ENCODE measurements at regions not wholly inside any gene's neighbourhood (a gene's known extent, or its start where the extent isn't known, plus 50 kb on each side); places are given as distances from the start of the nearest gene placed in this dataset.

DNA sequence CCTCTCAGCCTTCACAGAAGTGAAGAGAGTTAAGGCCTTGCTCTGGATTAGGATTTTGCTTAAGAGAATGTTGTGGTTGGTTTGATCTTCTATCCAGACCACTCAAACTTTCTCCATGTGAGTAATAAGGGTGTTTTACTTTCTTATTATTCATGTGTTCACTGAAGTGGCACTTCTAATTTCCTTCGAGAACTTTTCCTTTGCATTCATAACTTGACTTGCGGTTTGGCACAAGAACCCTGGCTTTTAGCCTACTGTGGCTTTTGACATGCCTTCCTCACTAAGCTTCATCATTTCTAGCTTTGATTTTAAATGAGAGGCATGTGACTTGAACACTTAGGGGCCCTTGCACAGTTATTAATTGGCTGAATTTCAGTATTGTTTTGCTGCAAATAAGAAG, 166.1 kb upstream of the OPRM1 start:
- H3K27me3 Mint-ChIP-seq, result peaks cover 5% of the 10 kb centered on the region
- POLR2A ChIA-PET, result no interaction called here
- H3K9me3 Mint-ChIP-seq (ENCODE audit: low read depth), result peaks cover 5% of the 10 kb centered on the region
- DNase-seq (peak; percentile 9), ATAC-seq (peak; percentile 58)
- intact Hi-C loops (cut with DNase I, micrococcal nuclease), result no loop called here
- no peaks in the 10 kb centered on the region for H3K4me1 Mint-ChIP-seq
- H3K36me3 Mint-ChIP-seq (ENCODE audit: low read depth), result no peaks in the 10 kb centered on the region
- CTCF ChIA-PET, result interaction anchor here (1.5 to 1.6 kb wide), 3 partner anchors 11 to 74 kb away, joined by 4 read pairs; no protein-coding TSS in a partner anchor
- H3K27ac Mint-ChIP-seq, result no peak overlapping the region
- H3K4me3 Mint-ChIP-seq, result no peak overlapping the region

DNA sequence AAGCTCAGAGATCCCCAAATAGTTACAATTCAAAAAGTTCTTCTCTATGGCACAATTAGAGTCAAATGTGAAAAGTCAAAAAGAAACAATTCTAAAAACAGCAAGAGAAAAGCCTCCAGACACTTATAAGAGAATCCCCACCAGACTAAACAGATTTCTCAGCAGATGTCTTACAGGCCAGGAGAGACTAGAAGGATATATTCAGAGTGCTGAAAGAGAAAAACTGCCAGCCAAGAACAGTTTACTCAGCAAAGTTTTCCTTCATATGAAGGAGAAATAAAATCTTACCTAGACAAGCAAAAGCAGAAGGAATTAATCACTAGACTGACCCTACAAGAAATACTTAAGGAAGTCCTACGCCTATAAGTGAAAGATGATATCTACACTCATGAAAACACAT, 176.1 kb upstream of the OPRM1 start:
- no peaks in the 10 kb centered on the region for H3K9me3 Mint-ChIP-seq (ENCODE audit: low read depth)
- ChIA-PET CTCF (interaction anchor here (1.0 to 1.2 kb wide), 3 partner anchors 9 to 15 kb away, joined by 3 to 4 read pairs (median 3); no protein-coding TSS in a partner anchor), POLR2A (no interaction called here)
- H3K4me1 Mint-ChIP-seq, result no peaks in the 10 kb centered on the region
- intact Hi-C loops (cut with DNase I, micrococcal nuclease), result no loop called here
- H3K27ac Mint-ChIP-seq, result no peak overlapping the region
- peaks cover 3% of the 10 kb centered on the region for H3K27me3 Mint-ChIP-seq
- no peak for ATAC-seq
- no peak for DNase-seq
- H3K4me3 Mint-ChIP-seq, result no peak overlapping the region
- no peaks in the 10 kb centered on the region for H3K36me3 Mint-ChIP-seq (ENCODE audit: low read depth)

DNA sequence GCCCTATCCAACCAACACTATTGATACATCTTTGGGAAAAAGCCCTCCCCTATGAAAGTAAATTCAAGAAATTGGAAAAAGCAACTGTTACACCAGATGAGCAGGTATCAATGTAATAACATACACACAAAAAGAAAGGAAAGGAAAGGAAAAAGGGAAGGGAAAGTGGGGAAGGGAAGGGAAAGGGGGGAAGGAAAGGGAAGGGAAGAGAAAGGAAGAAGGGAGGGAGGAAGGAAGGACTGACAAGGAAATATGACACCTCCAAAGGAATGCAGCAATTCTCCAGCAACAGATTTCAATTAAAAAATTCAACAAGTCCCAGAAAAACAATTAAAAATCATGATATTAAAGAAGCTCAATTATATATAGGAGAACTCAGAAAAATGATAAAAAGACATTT, 176.9 kb upstream of the OPRM1 start:
- no peaks in the 10 kb centered on the region for H3K4me1 Mint-ChIP-seq
- H3K36me3 Mint-ChIP-seq (ENCODE audit: low read depth), result no peaks in the 10 kb centered on the region
- DNase-seq, result no peak
- ChIA-PET CTCF (interaction anchor here (1.0 to 1.2 kb wide), 3 partner anchors 9 to 14 kb away, joined by 3 to 4 read pairs (median 3); no protein-coding TSS in a partner anchor), POLR2A (no interaction called here)
- H3K4me3 Mint-ChIP-seq, result no peak overlapping the region
- H3K9me3 Mint-ChIP-seq (ENCODE audit: low read depth), result no peaks in the 10 kb centered on the region
- no peak for ATAC-seq
- no peak overlapping the region for H3K27ac Mint-ChIP-seq
- H3K27me3 Mint-ChIP-seq, result peaks cover 3% of the 10 kb centered on the region
- intact Hi-C loops (cut with DNase I, micrococcal nuclease), result no loop called here

DNA sequence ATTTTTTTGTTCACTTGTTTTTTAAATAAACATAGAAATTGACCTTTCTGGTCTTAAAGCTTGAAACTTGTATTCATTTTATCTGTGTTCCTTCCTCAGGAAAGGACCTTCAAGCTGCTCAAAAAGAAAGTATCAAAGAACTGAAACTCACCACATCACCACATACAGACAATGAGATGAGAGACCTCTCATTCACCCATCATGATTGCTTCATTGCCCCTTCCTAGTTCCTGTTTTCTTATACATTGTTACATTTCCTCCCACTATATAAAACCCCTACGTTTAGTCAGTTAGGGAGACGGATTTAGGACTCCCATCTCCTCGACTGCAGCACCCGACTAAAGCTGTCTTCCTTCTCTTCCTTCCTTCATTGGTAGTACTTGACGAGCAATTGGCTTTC, 180.5 kb upstream of the OPRM1 start:
- DNase-seq, result no peak
- Mint-ChIP-seq H3K4me3 (no peak overlapping the region), H3K36me3 (ENCODE audit: low read depth) (no peaks in the 10 kb centered on the region), H3K27me3 (peaks cover 3% of the 10 kb centered on the region), H3K9me3 (ENCODE audit: low read depth) (no peaks in the 10 kb centered on the region), H3K4me1 (no peaks in the 10 kb centered on the region), H3K27ac (no peak overlapping the region)
- intact Hi-C loops (cut with DNase I, micrococcal nuclease), result no loop called here
- CTCF ChIA-PET, result interaction anchor here (0.7 kb wide), 1 partner anchor 9 kb away, joined by 3 read pairs; no protein-coding TSS in a partner anchor
- POLR2A ChIA-PET, result no interaction called here
- ATAC-seq, result no peak

DNA sequence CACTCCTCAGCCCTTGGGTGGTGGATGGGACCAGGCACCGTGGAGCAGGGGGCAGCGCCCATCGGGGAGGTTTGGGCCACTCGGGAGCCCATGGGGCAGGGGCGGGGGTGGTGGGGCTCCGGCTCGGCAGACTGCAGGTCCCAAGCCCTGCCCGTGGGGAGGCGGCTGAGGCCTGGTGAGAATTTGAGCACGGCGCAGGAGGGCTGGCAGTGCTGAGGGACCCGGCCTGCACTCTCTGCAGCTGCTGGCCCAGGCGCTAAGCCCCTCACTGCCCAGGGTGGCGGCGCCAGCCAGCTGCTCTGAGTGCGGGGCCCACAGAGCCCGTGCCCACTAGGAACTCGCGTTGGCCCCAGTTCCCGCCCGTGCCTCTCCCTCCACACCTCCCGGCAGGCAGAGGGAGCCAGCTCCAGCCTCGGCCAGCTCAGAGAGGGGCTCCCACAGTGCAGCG, 182.1 kb upstream of the OPRM1 start:
- Mint-ChIP-seq H3K4me3 (no peak overlapping the region), H3K36me3 (ENCODE audit: low read depth) (no peaks in the 10 kb centered on the region), H3K4me1 (no peaks in the 10 kb centered on the region), H3K9me3 (ENCODE audit: low read depth) (no peaks in the 10 kb centered on the region), H3K27me3 (peaks cover 2% of the 10 kb centered on the region), H3K27ac (no peak overlapping the region)
- ChIA-PET POLR2A (no interaction called here), CTCF (interaction anchor here (0.6 to 1.0 kb wide), 3 partner anchors 15 to 389 kb away, joined by 3 to 4 read pairs (median 3); no protein-coding TSS in a partner anchor)
- no peak for DNase-seq
- intact Hi-C loops (cut with DNase I, micrococcal nuclease), result no loop called here
- ATAC-seq, result no peak

DNA sequence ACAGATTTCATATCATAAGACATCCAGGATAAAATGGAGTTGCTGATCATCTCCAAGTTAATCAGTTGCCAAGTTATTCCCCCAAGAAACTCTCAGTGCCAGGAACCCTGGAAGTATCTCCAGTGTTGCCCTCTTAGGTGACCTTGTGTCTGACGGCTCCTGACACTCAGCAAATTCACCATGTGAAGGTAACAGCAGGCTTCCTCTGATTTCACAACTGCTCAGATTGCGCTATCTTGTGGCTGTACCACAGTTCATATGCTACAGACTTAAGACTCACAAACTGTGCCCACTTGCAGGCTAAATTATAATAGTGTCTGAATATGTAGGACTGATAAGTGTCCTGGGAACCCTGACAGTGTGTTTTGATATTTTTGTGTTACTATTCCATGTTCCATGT, 186.6 kb upstream of the OPRM1 start:
- Mint-ChIP-seq H3K27ac (no peak overlapping the region), H3K36me3 (ENCODE audit: low read depth) (no peaks in the 10 kb centered on the region)
- intact Hi-C loops (cut with DNase I, micrococcal nuclease), result no loop called here

DNA sequence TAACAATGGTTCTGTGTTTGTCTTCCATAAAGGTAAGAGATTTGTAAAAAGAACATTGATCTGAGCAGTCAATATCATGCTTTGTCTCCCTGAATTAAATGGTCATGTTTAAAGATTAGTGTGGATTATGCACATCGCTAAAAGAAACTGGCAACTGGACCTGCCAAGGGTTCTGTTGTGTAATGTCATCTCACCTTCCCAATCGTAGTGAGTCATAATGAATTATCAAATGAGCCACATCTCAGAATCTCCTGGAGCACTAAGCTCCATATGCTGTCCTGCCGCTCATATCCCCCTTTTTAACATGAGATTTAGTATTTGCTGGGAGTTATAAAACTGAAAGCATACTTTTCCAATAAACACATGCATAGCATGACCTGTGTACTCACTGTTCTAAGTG, 187.0 kb upstream of the OPRM1 start:
- peaks cover 2% of the 10 kb centered on the region for H3K9me3 Mint-ChIP-seq (ENCODE audit: low read depth)
- CTCF ChIA-PET, result interaction anchor here (1.4 kb wide), 1 partner anchor 11 kb away, joined by 3 read pairs; no protein-coding TSS in a partner anchor
- no peaks in the 10 kb centered on the region for H3K4me1 Mint-ChIP-seq
- H3K27me3 Mint-ChIP-seq, result peaks cover 4% of the 10 kb centered on the region
- POLR2A ChIA-PET, result no interaction called here
- ATAC-seq, result no peak
- H3K4me3 Mint-ChIP-seq, result no peak overlapping the region
- no peaks in the 10 kb centered on the region for H3K36me3 Mint-ChIP-seq (ENCODE audit: low read depth)
- no peak overlapping the region for H3K27ac Mint-ChIP-seq
- intact Hi-C loops (cut with DNase I, micrococcal nuclease), result no loop called here
- no peak for DNase-seq

More for the DNA sequence above, 186.6 kb upstream of the OPRM1 start:
- no peaks in the 10 kb centered on the region for H3K4me1 Mint-ChIP-seq
- ATAC-seq, result no peak
- H3K4me3 Mint-ChIP-seq, result no peak overlapping the region
- peaks cover 2% of the 10 kb centered on the region for H3K9me3 Mint-ChIP-seq (ENCODE audit: low read depth)
- ChIA-PET POLR2A (no interaction called here), CTCF (interaction anchor here (1.4 kb wide), 1 partner anchor 10 kb away, joined by 3 read pairs; no protein-coding TSS in a partner anchor)
- no peak for DNase-seq
- H3K27me3 Mint-ChIP-seq, result peaks cover 4% of the 10 kb centered on the region

DNA sequence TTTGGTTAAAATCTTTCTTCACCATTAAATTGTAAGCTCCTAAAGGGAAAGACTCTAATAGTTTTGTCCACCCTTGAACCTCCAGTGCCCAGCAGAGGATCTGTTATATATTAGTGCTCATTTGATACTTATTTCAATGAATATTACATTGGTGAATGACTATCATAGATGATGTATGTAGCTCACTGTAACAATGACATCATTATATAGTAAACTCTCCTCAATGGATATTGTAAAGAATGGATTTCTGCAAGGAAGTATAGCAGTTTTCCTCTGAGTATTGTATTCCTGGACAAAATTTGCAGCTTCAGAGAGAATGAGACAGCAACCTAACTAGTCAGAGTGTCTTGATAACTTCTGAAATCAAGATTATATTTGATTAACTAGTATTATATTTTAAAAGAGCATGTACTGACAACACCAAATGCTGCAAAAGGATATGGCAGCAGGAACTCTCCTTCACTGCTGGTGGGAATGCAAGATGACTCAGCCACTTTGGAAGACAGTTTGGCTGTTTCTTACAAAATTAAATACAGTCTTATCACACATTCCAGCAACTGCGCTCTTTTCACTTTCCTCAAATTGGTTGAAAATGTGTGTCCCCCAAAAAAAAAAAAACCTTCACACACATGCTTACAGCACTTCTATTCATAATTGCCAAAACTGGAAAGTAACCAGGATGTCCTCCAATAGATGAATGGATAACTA, 189.8 kb upstream of the OPRM1 start:
- peaks cover 7% of the 10 kb centered on the region for H3K27me3 Mint-ChIP-seq
- CTCF ChIA-PET, result interaction anchor here (1.2 to 1.4 kb wide), 2 partner anchors 13 to 118 kb away, joined by 3 read pairs; no protein-coding TSS in a partner anchor
- no peak overlapping the region for H3K4me3 Mint-ChIP-seq

DNA sequence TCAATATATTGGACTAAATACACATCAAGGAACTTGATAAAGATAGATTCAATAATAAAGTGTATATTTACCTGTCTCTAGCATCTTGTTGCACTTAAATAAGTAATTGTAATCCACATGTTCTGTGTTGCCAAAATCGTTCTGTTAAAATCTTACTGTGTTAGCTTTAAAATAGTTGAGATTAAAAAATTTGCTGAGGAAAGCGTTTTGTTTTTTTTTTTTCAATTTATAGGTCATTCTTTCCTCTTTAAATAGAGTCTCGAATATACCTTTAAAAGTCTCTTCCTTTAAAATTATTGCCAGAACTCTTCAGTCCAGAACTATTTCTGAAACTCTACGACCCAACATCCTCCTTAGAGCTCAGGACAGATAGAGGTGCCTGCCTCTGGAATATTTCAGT, 195.6 kb upstream of the OPRM1 start:
- Mint-ChIP-seq H3K9me3 (ENCODE audit: low read depth) (no peaks in the 10 kb centered on the region), H3K27me3 (peaks cover 3% of the 10 kb centered on the region), H3K4me3 (no peak overlapping the region), H3K27ac (no peak overlapping the region), H3K36me3 (ENCODE audit: low read depth) (no peaks in the 10 kb centered on the region), H3K4me1 (no peaks in the 10 kb centered on the region)
- no peak for ATAC-seq
- CTCF ChIA-PET, result no interaction called here
- no peak for DNase-seq
- POLR2A ChIA-PET, result no interaction called here
- intact Hi-C loops (cut with DNase I, micrococcal nuclease), result no loop called here

More for the DNA sequence above, 189.8 kb upstream of the OPRM1 start:
- Mint-ChIP-seq H3K9me3 (ENCODE audit: low read depth) (peaks cover 2% of the 10 kb centered on the region), H3K4me1 (no peaks in the 10 kb centered on the region), H3K36me3 (ENCODE audit: low read depth) (no peaks in the 10 kb centered on the region), H3K27ac (no peak overlapping the region)
- intact Hi-C loops (cut with DNase I, micrococcal nuclease), result no loop called here
- POLR2A ChIA-PET, result no interaction called here
- DNase-seq (no peak), ATAC-seq (no peak)

DNA sequence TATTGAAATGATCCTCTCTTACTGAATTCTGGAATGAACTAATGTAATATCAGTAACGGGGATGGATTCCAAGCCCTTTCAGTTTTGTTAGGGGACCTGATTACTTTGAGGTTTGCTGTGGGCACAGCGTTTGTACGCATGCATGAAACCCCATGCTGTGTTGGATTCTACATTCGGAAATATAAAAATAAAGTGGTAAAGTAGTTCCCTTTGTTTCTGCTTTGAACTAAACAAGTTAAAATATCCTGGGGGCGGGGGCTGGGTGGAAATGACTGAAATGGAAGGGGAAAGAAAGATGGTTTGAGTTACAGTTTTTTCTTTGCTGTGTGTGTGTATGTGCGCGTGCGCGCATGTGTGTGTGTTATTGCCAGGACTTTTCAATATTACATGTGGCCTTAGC, 196.5 kb upstream of the OPRM1 start:
- POLR2A ChIA-PET, result no interaction called here
- peaks cover 3% of the 10 kb centered on the region for H3K27me3 Mint-ChIP-seq
- ATAC-seq (no peak), DNase-seq (no peak)
- H3K4me3 Mint-ChIP-seq, result no peak overlapping the region
- no peak overlapping the region for H3K27ac Mint-ChIP-seq
- no peaks in the 10 kb centered on the region for H3K9me3 Mint-ChIP-seq (ENCODE audit: low read depth)
- intact Hi-C loops (cut with DNase I, micrococcal nuclease), result no loop called here
- CTCF ChIA-PET, result no interaction called here
- H3K36me3 Mint-ChIP-seq (ENCODE audit: low read depth), result no peaks in the 10 kb centered on the region
- H3K4me1 Mint-ChIP-seq, result no peaks in the 10 kb centered on the region

DNA sequence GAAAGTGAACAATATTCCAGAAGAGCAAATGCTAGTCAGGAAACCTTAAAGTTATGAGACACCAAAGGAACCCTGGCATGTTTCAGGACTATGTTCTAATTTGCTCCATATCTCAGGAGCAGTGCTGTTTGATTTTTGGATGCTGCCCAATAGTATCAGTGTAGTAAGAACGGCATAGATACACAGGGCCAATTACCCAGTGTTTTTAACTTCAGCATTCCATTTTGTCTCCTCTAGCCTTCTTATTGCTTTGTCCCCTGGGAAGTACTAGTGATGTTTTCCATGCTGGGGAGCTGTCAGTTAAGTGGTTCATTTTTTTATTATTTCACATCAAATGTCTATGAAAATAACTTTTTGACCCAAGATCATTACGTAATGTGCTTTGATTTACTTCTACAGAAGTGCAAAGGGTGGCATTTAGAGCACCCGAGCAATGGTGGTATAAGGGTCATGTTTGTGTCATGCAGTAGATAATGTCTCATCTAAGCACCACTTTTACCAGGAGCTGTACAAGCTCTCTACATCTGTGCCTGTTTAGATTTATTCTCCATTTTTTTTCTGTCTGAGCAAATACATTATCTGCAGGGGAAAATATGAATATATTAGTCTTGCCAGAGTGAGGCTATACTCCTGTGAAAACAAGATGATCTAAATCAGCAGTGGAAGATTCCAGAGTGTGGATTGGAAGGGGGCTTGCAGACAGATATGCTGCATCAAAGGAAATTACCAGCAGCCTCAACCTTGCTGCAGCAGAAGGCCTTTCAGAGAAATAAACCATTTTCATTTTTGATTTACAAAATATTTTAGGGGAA, 198.8 kb upstream of the OPRM1 start:
- Mint-ChIP-seq H3K9me3 (ENCODE audit: low read depth) (no peaks in the 10 kb centered on the region), H3K36me3 (ENCODE audit: low read depth) (no peaks in the 10 kb centered on the region), H3K4me3 (no peak overlapping the region), H3K27me3 (peaks cover 3% of the 10 kb centered on the region), H3K4me1 (no peaks in the 10 kb centered on the region), H3K27ac (no peak overlapping the region)
- ATAC-seq (no peak), DNase-seq (no peak)
- POLR2A ChIA-PET, result no interaction called here
- intact Hi-C loops (cut with DNase I, micrococcal nuclease), result no loop called here
- CTCF ChIA-PET, result interaction anchor here (0.9 to 1.1 kb wide), 2 partner anchors 53 to 57 kb away, joined by 3 read pairs; no protein-coding TSS in a partner anchor

DNA sequence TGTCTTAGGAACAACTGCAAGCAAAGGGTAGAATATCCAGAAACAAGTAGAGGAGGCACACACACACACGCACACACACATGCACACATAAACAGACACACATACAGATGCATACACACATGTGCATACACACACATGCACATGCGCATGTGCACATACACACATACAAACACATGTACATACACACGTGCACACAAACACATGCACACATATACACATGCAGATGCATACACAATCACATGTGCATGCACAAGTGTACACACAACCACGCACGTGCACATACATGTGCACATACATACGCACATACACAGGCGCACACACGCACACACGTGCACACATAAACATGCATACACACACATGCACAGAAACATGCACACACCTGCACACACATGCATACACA, 206.5 kb upstream of the OPRM1 start:
- DNase-seq, result no peak
- ATAC-seq, result no peak
- CTCF ChIA-PET, result no interaction called here
- H3K9me3 Mint-ChIP-seq (ENCODE audit: low read depth), result no peaks in the 10 kb centered on the region
- peaks cover 1% of the 10 kb centered on the region for H3K27me3 Mint-ChIP-seq
- no peaks in the 10 kb centered on the region for H3K4me1 Mint-ChIP-seq
- POLR2A ChIA-PET, result no interaction called here
- intact Hi-C loops (cut with DNase I, micrococcal nuclease), result no loop called here
- H3K27ac Mint-ChIP-seq, result no peak overlapping the region
- H3K4me3 Mint-ChIP-seq, result no peak overlapping the region
- no peaks in the 10 kb centered on the region for H3K36me3 Mint-ChIP-seq (ENCODE audit: low read depth)
